ENCODE measurements at regions not wholly inside any gene's neighbourhood (a gene's known extent, or its start where the extent isn't known, plus 50 kb on each side); places are given as distances from the start of the nearest gene placed in this dataset.

DNA sequence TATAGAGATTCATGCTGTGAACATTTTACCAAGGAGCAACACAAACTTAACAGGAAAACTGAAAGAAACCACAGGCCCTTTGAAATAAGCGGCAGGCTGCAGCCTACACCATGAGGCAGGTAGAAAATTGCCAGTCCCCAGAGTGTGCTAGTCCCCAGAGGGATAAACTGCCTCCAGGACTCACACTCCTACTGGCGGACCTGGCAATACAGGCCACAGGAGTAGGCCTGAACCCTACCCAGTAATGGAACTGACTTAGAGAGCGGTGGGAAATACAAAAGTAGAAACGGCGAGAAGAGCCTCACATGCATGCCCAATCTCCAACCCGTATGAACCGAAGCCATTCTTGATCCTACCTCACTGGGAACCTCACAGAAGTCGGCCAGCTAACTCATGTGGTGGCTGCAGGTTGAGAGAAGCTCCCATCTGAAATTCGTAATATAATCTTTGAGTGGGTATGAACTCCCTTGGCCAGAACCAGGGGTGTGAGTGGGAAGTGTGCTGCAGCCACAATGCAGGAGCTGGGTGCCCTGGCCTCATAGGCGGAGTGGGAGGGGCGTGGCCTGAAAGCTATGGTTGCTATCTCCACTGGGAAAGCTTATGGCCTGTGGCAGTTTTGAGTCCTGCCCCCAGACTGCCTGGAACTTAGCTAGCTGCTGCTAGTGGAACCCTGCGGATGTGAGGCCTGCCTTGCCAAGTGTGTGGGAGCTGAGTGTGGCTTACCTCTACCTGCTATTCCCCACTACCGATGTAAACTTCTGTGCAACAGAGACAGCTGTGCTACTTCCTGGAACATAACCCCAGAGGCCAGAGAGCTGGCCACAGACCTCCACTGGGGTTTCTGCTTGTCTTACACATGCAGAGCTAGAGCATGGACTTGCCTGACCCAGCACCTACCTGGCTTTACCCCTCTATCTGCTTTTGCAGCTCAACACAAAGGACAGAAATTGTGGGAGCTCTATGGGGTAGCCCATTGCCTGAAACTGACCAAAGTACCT, 146.5 kb upstream of the COL21A1 start:
- CTCF ChIA-PET (ENCODE audit: partially characterized antibody) = interaction anchor here (0.6 to 2.3 kb wide), 5 partner anchors 13 to 743 kb away, joined by 3 to 7 read pairs (median 3); no protein-coding TSS in a partner anchor

More for the DNA sequence above, 146.5 kb upstream of the COL21A1 start:
- Histone ChIP-seq H3K4me2 (ENCODE audit: insufficient read depth in 1 of 2, low read depth in 2 of 2, low read length in 2 of 2) (no peak overlapping the region), H3K4me1 (replicated peaks in 1 of 4; ENCODE audit: control insufficient read depth in 3 of 4, insufficient read depth in 4 of 4, low read length in 3 of 4) (no peaks in the 10 kb centered on the region), H4K8ac (ENCODE audit: extremely low read depth, insufficient read depth, low read length) (peak overlapping the region; percentile 41; the same call in 1 of the 2 replicates), H4K91ac (replicated peaks; ENCODE audit: insufficient read length, low read length) (no peak overlapping the region), H3K23ac (ENCODE audit: insufficient read length) (no peak overlapping the region), H3K56ac (replicated peaks; ENCODE audit: insufficient read length, low read depth, low read length) (no peak overlapping the region), H3K9ac (replicated peaks in 1 of 4; ENCODE audit: extremely low read depth in 1 of 4, low read depth in 3 of 4, low read length in 3 of 4) (no peak overlapping the region), H3K4me3 (ENCODE audit: extremely low read depth in 1 of 4, insufficient read depth in 2 of 4, low read depth in 3 of 4, low read length in 4 of 4) (no peak overlapping the region), H2AFZ (ENCODE audit: low read length) (peak overlapping the region; percentile 59; the same call in 1 of the 2 replicates), H3K36me3 (ENCODE audit: control insufficient read depth in 2 of 4, insufficient read depth in 4 of 4, low read length in 3 of 4) (no peaks in the 10 kb centered on the region), H3K14ac (ENCODE audit: insufficient read length) (no peak overlapping the region), H3K4ac (replicated peaks; ENCODE audit: insufficient read length, low read depth, low read length) (no peak overlapping the region), H3K79me2 (ENCODE audit: control insufficient read depth in 1 of 2, insufficient read depth in 2 of 2, low read length in 2 of 2) (no peaks in the 10 kb centered on the region), H2BK12ac (ENCODE audit: low read depth, low read length) (no peak overlapping the region), H3K23me2 (ENCODE audit: low read depth, low read length) (no peaks in the 10 kb centered on the region; the same call in 1 of the 2 replicates), H2BK20ac (ENCODE audit: low read length) (no peak overlapping the region), H2BK15ac (ENCODE audit: low read length) (no peak overlapping the region), H3K79me1 (ENCODE audit: low read depth, low read length) (no peaks in the 10 kb centered on the region), H2BK5ac (ENCODE audit: low read depth, low read length) (no peak overlapping the region), H3K18ac (ENCODE audit: extremely low read depth, low read length) (no peak overlapping the region), H2AK5ac (ENCODE audit: low read depth, low read length) (no peak overlapping the region), H2BK120ac (replicated peaks; ENCODE audit: low read depth, low read length) (no peak overlapping the region), H4K20me1 (replicated peaks in 1 of 2; ENCODE audit: control insufficient read depth in 1 of 2, insufficient read depth in 2 of 2, low read length in 2 of 2) (no peaks in the 10 kb centered on the region), H3K27me3 (replicated peaks in 1 of 4; ENCODE audit: control insufficient read depth in 3 of 4, extremely low read depth in 1 of 4, insufficient read depth in 3 of 4, low read length in 3 of 4) (no peaks in the 10 kb centered on the region), H3K27ac (ENCODE audit: low read depth, low read length) (no peak overlapping the region), H4K5ac (ENCODE audit: insufficient read length, low read depth, low read length) (no peak overlapping the region), H3K9me3 (ENCODE audit: insufficient read depth in 2 of 2, low read depth in 1 of 2, low read length in 1 of 2) (no peaks in the 10 kb centered on the region)
- TF ChIP-seq ZNF274 (IDR thresholded peaks at IDR 0.05; ENCODE audit: borderline replicate concordance, extremely low read depth, low read length) (no peak), BCL11A (IDR thresholded peaks at IDR 0.05; ENCODE audit: low read depth in 2 of 2, low read length in 2 of 2) (no peak)
- POLR2A ChIA-PET (ENCODE audit: partially characterized antibody) = interaction anchor here (0.5 kb wide), 1 partner anchor 11 kb away, joined by 3 read pairs; no protein-coding TSS in a partner anchor
- WGBS, 2 experiments (ENCODE audit: extremely low coverage in 1 of 2, insufficient coverage in 1 of 2, insufficient read length in 1 of 2, insufficient replicate concordance in 2 of 2, low coverage in 1 of 2, low lambda C conversion rate in 2 of 2, missing lambda C conversion rate in 1 of 2) = 91% methylated on average over 13 of the region's 13 CpGs; no CpG with 5 or more reads in 1 of the 2 experiments
- DNase-seq (ENCODE audit: low read depth in 1 of 2, low spot score in 2 of 2) = no peak
- FAIRE-seq = no peak
